ENCODE measurements at regions not wholly inside any gene's neighbourhood (a gene's known extent, or its start where the extent isn't known, plus 50 kb on each side); places are given as distances from the start of the nearest gene placed in this dataset.

GRCh38 chr2:118489712-118490299 is 357.6 kb downstream of the EN1 start:
- TF ChIP-seq, protein P1, sequence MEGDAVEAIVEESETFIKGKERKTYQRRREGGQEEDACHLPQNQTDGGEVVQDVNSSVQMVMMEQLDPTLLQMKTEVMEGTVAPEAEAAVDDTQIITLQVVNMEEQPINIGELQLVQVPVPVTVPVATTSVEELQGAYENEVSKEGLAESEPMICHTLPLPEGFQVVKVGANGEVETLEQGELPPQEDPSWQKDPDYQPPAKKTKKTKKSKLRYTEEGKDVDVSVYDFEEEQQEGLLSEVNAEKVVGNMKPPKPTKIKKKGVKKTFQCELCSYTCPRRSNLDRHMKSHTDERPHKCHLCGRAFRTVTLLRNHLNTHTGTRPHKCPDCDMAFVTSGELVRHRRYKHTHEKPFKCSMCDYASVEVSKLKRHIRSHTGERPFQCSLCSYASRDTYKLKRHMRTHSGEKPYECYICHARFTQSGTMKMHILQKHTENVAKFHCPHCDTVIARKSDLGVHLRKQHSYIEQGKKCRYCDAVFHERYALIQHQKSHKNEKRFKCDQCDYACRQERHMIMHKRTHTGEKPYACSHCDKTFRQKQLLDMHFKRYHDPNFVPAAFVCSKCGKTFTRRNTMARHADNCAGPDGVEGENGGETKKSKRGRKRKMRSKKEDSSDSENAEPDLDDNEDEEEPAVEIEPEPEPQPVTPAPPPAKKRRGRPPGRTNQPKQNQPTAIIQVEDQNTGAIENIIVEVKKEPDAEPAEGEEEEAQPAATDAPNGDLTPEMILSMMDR (IDR thresholded peaks at IDR 0.05): no peak
- no peak for TF ChIP-seq POLR2A (IDR thresholded peaks at IDR 0.05; ENCODE audit: low read depth)
- no peak for TF ChIP-seq EP300 (IDR thresholded peaks at IDR 0.05)

Measured in esophagus muscularis mucosa (tissue), 4 donors.